Left ventricle myocardium inferior (tissue), 1 donor: ENCODE measurements at regions not wholly inside any gene's neighbourhood (a gene's known extent, or its start where the extent isn't known, plus 50 kb on each side); places are given as distances from the start of the nearest gene placed in this dataset.
"Not testable (repeated sequence)": the region's sequence is repeated elsewhere in the genome, so short reads cannot be mapped to it uniquely, and the experiment has no call there.

Experiments used
- DNase-seq: peaks from one replicate; pipeline ENCODE4 v3.0.0-alpha.2; 2020
- H3K27ac ChIP-seq: fragments of 200-600 bp; replicated peaks from 2 replicates; pipeline ENCODE4 v1.8.0; 2021
- H3K27me3 ChIP-seq: fragments of 200-600 bp; 2 replicates; pipeline ENCODE4 v1.8.0; 2021; ENCODE audit warnings: low read depth
- H3K36me3 ChIP-seq: fragments of 200-600 bp; 2 replicates; pipeline ENCODE4 v1.8.0; 2021
- H3K4me1 ChIP-seq: fragments of 200-600 bp; 2 replicates; pipeline ENCODE4 v1.8.0; 2021
- H3K4me3 ChIP-seq: fragments of 200-600 bp; 2 replicates; pipeline ENCODE4 v1.8.0; 2021; ENCODE audit warnings: mild to moderate bottlenecking, moderate library complexity
- H3K9me3 ChIP-seq: fragments of 200-600 bp; replicated peaks from 2 replicates; pipeline ENCODE4 v1.8.0; 2021
- intact Hi-C: fragments of 100-400 bp; cut with micrococcal nuclease; formaldehyde crosslinking; loops from one replicate; pipeline ENCODE4 v1.11.0; 2022
- donor health status: DM: no; HTN: yes; CAD: no; lungs with severe emphysema.

- H3K4me1 ChIP-seq, H3K9me3 ChIP-seq, DNase-seq, H3K27ac ChIP-seq, intact Hi-C loops, H3K4me3 ChIP-seq, H3K36me3 ChIP-seq, H3K27me3 ChIP-seq: not testable (repeated sequence)
These were observed 166.0 kb downstream of the POTEG start for GRCh38 chr14:19268047-19268627.

- DNase-seq, H3K4me1 ChIP-seq, H3K4me3 ChIP-seq, H3K27me3 ChIP-seq, H3K27ac ChIP-seq, H3K9me3 ChIP-seq, H3K36me3 ChIP-seq, intact Hi-C loops: not testable (repeated sequence)
These were observed 161.9 kb downstream of the POTEG start for GRCh38 chr14:19272235-19272634.

GRCh38 chr14:19289669-19290068, 144.5 kb downstream of the POTEG start:
- H3K27me3 ChIP-seq, intact Hi-C loops, H3K9me3 ChIP-seq, DNase-seq, H3K27ac ChIP-seq, H3K36me3 ChIP-seq, H3K4me3 ChIP-seq, H3K4me1 ChIP-seq: not testable (repeated sequence)

DNA sequence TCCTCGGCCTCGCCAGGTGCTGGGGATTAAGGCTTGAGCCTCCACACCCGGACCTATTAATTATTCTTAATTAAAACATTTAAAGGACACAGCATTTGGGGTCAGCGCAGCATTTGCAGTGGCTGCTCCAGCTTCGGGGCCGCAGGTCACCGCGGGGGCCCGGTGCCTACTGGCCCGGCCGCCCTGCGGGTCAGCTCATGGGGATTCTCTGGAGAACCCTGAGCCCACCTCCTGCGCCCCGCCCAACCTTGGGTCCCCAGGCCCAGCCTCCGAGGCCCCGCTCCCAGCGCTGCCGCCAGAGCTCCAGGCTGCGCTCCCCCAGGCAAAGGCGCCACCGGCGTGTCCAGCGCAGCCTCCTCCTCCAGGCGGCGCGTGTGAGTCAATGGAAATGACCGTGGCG, 133.9 kb downstream of the POTEG start:
- DNase-seq, H3K9me3 ChIP-seq, H3K4me1 ChIP-seq, H3K27me3 ChIP-seq, H3K4me3 ChIP-seq, H3K36me3 ChIP-seq, intact Hi-C loops, H3K27ac ChIP-seq: not testable (repeated sequence)

DNA sequence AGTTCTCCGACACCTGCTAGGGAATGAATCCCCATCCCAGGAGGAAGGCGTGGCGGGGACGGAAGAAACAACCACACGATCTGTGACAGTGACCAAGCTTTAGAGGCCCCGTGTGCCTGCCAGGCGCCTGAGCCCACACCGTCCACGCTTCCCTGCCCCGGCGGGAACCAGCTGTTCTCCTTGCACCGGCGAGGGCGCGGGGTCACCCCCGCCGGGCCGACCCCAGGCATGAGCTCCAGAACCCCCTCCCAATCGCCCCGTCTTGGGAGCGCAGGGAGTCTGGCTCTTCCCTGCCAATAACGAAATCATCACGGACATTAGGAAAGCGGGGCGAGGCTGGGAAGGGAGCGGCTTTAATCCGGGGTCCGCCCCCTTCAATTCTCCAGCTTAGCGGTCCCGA, 133.3 kb downstream of the POTEG start:
- H3K4me1 ChIP-seq, H3K9me3 ChIP-seq, H3K27me3 ChIP-seq, DNase-seq, intact Hi-C loops, H3K27ac ChIP-seq, H3K4me3 ChIP-seq, H3K36me3 ChIP-seq: not testable (repeated sequence)

DNA sequence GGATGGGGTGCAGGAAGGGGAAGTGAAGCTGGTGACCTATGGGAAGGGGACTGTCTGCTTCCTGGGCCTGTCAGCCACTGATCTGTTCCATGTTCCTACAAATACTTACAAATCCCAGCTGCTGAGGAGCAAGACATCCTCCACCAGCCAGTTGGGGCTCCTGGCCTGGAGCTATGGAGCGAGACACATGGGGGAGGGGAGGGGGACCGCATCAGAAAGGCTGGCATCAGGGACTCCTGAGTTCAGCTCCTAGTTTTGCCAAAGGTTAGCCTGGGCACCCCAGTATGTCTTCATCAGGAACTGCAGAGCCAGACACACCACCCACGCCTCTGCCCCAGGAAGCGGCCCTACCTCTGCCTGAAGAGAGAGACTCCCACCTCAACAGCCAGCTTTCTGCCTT, 130.3 kb downstream of the POTEG start:
- H3K4me1 ChIP-seq, H3K27me3 ChIP-seq, DNase-seq, intact Hi-C loops, H3K4me3 ChIP-seq, H3K27ac ChIP-seq, H3K36me3 ChIP-seq, H3K9me3 ChIP-seq: not testable (repeated sequence)

GRCh38 chr14:19304442-19304841, 129.7 kb downstream of the POTEG start:
- H3K36me3 ChIP-seq, H3K4me3 ChIP-seq, intact Hi-C loops, H3K9me3 ChIP-seq, H3K4me1 ChIP-seq, H3K27ac ChIP-seq, DNase-seq, H3K27me3 ChIP-seq: not testable (repeated sequence)

GRCh38 chr14:19304918-19305317, 129.2 kb downstream of the POTEG start:
- intact Hi-C loops, H3K27ac ChIP-seq, DNase-seq: not testable (repeated sequence)

DNA sequence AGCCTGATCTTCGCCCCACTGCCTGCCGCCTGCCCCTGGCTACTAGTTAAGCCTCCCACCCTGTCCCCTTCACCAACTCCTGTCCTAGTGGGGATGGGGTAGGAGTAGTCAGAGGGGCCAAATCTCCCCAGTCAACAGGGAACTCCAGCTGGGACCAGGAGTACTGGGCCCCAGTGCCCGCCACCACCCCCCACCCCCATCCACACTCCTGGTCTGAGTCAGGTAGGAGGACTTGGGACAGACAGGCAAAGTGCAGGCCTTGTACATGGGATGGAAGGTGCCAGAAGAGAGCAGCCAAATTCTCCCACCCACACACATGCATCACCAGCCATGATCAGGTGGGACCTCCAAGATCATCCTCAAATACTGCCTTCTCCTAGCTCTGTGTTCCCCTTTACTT, 128.4 kb downstream of the POTEG start:
- H3K4me1 ChIP-seq, H3K4me3 ChIP-seq, H3K9me3 ChIP-seq, H3K36me3 ChIP-seq, DNase-seq, H3K27ac ChIP-seq, H3K27me3 ChIP-seq, intact Hi-C loops: not testable (repeated sequence)

More at GRCh38 chr14:19304918-19305317, 129.2 kb downstream of the POTEG start:
- H3K4me1 ChIP-seq, H3K36me3 ChIP-seq, H3K4me3 ChIP-seq, H3K27me3 ChIP-seq, H3K9me3 ChIP-seq: not testable (repeated sequence)

GRCh38 chr14:19306405-19306804, 127.7 kb downstream of the POTEG start:
- intact Hi-C loops, H3K9me3 ChIP-seq, H3K36me3 ChIP-seq, H3K4me1 ChIP-seq, H3K27ac ChIP-seq, H3K4me3 ChIP-seq, H3K27me3 ChIP-seq, DNase-seq: not testable (repeated sequence)

- H3K4me1 ChIP-seq, intact Hi-C loops, H3K27ac ChIP-seq, H3K36me3 ChIP-seq, H3K27me3 ChIP-seq, H3K9me3 ChIP-seq, H3K4me3 ChIP-seq, DNase-seq: not testable (repeated sequence)
These were observed 123.1 kb downstream of the POTEG start for GRCh38 chr14:19311023-19311422.

- H3K4me3 ChIP-seq, H3K27me3 ChIP-seq, H3K4me1 ChIP-seq, H3K27ac ChIP-seq, DNase-seq, H3K36me3 ChIP-seq, H3K9me3 ChIP-seq, intact Hi-C loops: not testable (repeated sequence)
These were observed 103.5 kb downstream of the POTEG start for GRCh38 chr14:19330678-19331077.

GRCh38 chr14:19337232-19338059, 96.7 kb downstream of the POTEG start:
- intact Hi-C loops, H3K9me3 ChIP-seq, H3K4me1 ChIP-seq, H3K27me3 ChIP-seq, DNase-seq, H3K27ac ChIP-seq, H3K4me3 ChIP-seq, H3K36me3 ChIP-seq: not testable (repeated sequence)

GRCh38 chr14:19338060-19338372, 96.1 kb downstream of the POTEG start:
- DNase-seq, intact Hi-C loops, H3K4me1 ChIP-seq, H3K27ac ChIP-seq, H3K4me3 ChIP-seq, H3K36me3 ChIP-seq, H3K9me3 ChIP-seq, H3K27me3 ChIP-seq: not testable (repeated sequence)
